IPS DF 4.7 (cell line): ENCODE measurements at regions not wholly inside any gene's neighbourhood (a gene's known extent, or its start where the extent isn't known, plus 50 kb on each side); places are given as distances from the start of the nearest gene placed in this dataset.

ENCODE experiments used
- DNase-seq: peaks from one replicate; pipeline ENCODE4 v3.0.0-alpha.2; 2013; ENCODE audit warnings: low spot score; ENCODE audit errors: extremely low read depth

DNA sequence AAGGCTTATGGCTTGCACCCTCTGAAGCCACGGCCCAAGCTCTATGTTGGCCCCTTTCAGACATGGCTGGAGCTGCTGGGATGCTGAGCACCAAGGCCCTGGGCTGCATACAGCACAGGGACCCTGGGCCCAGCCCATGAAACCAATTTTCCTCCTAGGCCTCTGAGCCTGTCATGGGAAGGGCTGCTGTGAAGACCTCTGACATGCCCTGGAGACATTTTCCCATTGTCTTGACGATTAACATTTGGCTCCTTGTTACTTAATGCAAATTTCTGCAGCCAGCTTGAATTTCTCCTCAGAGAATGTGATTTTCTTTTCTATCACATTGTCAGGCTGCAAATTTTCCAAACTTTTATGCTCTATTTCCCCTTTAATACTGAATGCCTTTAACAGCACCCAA, 844.7 kb downstream of the PCDH18 start:
- no peak for DNase-seq

DNA sequence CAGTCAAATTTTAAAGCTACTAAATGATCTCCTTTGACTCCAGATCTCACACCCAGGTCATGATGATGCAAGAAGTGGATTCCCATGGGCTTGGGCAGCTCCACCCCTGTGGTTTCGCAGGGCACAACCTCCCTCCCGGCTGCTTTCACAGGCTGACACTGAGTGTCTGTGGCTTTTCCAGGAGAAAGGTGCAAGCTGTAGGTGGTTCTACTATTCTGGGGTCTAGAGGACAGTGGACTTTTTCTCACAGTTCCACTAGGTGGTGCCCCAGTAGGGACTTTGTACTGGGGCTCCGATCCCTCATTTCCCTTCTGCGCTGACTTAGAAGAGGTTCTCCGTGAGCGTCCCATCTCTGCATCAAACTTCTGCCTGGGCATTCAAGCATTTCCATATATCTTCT, 845.2 kb downstream of the PCDH18 start:
- DNase-seq: peak; percentile 9

GRCh38 chr4:136680761-136681160, 851.5 kb downstream of the PCDH18 start:
- DNase-seq: no peak

- DNase-seq: no peak
Observed at GRCh38 chr4:136680271-136680670, 852.0 kb downstream of the PCDH18 start.

DNA sequence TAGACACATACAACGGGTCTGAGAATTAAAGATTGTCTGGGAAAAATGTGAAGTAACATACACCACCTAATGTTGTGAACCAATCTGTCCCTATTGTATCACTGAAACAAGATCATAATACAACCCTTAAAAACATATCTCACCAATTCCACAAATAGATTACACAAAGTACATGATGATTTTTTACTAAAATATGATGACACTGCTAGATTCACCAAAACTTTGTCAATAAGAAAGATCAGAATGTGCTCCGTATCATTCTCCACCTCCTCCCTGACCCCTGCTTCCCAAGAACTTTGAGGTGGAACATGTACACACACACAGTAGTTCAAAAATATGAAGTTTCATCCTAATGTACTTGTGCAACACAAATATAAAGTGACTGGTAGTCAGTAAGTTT, 862.0 kb downstream of the PCDH18 start:
- DNase-seq: no peak

- no peak for DNase-seq
Observed at GRCh38 chr4:136664988-136665387, 867.3 kb downstream of the PCDH18 start.

- DNase-seq: no peak
Observed at GRCh38 chr4:136662539-136662938, 869.8 kb downstream of the PCDH18 start.

DNA sequence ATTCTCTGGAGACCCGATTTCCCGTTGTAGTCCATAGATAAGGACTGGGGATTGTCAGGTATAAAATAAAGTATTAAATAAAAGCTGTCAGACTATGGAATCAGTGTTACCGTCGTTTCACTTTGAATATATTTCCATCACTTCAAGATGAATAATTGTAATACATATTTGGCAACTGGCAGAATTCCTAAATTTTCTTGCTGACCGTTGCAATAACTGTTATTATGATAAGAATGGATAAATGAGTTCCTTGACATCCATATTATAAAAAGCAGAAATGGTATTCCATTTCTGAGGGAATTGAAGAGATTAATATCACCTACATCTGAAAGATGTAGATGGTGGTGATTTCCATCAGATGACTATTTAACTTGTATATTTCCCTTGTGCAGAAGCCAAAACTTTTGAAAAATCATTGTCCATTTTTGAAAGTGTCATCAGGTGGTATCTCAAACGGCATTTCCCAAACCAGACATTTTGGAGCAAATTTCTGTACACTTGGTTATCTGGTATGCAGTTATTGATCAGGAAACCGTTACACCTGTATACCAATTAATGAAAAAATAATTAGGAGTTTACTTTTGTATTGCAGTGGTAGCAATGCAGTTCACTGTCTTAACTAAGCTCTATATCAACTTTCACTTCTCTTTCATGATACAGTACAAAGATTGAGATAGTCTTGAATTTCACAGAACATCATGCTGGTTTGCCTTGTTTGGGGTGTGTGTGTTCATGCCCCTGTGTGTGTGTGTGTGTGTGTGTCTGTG, 878.5 kb downstream of the PCDH18 start:
- no peak for DNase-seq

- no peak for DNase-seq
Observed at GRCh38 chr4:136651932-136652331, 880.4 kb downstream of the PCDH18 start.

DNA sequence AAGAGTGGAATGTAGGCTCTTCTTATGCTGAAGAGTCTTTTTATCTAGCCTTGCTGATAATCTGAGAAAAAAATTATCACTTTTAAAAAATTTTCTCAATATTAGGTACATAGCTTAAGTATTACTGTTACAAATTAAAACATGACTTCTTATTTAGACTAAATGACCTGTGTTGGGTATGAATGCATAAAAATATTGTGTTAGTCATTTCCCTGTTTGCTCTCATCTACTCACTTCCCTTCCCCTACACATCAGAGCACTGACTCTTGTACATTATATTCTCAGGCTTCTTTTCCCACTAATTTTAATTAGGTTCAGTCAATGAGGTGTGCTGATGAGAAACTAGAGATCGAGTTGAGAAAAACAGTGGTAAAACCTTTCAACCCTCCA, 881.0 kb downstream of the PCDH18 start:
- no peak for DNase-seq

- DNase-seq: no peak
Observed at GRCh38 chr4:136650541-136651277, 881.6 kb downstream of the PCDH18 start.

DNA sequence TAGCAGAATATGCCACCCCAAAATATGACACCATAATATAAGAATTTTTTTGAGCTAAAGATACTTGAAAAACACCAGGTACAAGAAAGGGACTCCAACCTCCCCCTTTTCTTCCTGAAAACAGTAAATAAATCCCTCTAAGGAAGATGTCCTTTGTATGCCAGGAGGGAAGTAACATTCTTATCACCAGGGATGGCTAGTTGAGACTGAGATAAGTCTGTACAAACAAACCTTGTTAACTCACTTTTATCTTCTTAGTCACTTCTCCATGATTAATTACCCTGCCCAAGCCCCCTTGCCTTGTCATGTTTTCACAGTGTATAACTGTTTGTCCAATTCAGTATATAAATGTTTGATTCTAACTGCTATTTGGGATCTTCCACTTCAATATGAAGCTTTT, 888.0 kb downstream of the PCDH18 start:
- DNase-seq: no peak

DNA sequence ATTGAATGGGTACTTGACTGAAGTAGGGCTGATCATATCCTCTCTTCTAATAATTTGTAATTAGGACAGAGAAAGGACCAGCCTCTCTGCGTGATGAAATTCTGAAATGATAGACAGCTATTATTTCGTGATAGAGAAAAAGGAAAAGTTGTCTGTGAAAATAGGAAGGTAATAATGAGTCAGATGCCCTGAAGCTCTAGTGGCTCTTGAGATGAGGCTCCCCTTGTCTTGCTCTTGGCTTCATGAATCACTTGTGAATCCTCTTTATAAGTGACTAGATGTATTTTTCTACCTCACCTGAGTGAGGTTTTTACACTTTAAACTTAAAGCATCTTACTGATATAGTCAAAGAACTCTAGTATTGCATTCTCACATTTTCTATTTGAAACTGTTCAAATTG, 888.9 kb downstream of the PCDH18 start:
- DNase-seq: no peak

DNA sequence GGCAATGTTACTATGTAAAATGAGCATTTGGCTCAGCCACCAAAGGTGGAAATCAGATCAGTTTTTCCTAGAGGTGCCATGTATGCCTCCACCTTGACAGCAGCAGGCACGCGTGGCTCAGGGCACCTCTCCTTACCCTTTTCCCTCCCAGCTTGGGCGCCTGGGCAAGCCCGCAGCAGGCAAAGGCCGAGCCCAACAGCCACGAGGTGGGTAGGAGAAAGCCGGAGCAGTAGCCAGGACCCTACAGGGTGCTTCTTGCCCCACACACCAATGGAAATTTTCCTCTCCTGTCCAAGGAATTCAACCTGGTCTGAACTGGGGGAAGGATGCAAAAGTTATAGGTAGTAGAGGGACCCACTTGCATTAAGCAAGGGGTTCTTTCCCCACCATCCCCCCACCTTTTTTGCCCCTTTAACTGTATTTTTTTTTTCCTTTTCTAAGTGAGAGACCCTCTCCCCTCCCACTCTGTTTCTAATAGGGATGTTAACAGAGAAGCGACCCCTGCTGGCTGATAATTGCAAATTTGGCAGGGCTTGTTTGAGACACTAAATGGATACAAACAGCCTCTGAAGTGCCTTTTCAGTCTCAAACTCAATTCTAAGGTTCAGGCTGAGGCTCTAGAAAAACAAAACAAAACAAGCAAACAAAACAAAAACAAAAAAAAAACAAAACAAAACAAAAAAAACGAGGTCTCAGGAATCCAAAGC, 895.1 kb downstream of the PCDH18 start:
- peak; percentile 30 for DNase-seq

GRCh38 chr4:136636155-136636554, 896.1 kb downstream of the PCDH18 start:
- DNase-seq: no peak

DNA sequence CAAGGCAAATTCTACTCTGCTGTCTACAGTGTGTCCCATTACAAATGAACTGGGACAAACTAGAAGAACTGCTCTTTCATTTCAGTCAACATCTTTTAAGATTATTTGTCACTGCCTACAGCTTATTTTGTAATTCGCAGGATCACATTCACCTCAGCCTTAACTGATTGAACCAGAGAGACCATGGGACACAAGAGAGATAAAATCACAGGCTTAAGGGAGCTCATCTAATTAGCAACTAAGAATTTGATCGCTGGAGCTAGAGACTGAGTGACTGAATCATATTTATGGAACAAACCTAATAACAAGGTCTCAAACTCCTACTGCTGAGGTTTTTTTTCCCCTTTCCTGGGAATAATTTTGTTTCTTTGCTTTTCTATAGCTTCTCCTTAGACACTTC, 898.2 kb downstream of the PCDH18 start:
- no peak for DNase-seq

DNA sequence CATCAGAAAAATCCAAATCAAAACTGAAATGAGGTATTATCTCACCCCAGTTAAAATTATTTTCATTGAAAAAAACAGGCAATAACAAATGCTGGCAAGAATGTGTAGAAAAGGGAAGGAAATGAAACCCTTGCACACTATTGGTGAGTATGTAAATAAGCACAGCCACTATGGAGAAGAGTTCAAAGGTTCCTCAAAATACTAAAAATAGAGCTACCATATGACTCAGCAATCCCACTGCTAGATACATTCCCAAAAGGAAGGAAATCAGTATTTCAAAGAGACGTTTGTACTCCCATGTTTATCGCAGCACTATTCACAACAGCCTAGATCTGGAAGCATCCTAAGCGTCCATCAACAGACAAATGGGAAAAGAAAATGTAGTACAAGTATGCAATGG, 932.4 kb downstream of the PCDH18 start:
- DNase-seq: no peak

DNA sequence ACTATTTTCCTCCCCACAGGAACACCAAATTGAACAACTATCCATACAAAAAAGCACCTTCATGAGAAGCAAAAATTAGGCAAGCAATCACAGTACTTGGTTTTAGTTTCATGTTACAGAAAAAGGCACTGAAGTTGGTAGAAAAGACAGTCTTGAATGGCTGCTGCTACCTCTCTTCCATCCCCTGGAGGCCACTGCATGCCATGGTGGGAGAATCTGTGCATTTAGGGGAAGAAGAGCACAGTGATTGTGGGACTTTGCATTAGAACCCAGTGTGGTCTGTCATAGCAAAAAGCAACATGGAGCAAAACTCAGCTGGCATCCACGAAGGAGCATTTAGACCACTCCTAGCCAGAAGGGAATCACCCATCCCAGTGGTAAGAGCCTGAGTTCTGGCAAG, 941.9 kb downstream of the PCDH18 start:
- DNase-seq: no peak

DNA sequence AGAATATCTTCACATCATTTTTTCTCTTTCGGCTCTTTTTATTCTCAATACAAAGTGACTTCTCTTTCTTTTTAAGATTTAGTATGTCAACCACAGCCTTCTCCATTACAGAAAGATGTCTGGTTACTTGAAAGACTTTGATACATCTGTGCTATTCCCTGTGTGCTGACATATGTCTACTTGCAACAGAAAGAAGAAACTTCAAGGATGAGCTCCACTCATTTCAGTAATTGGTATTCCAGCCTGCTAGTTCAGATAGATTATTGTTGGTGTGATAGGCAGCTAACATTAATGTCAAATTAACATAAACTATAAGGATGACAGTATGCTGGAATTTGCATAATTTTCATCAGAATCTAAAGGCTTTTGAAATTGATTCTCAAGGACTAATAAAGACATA, 948.7 kb downstream of the PCDH18 start:
- no peak for DNase-seq

DNA sequence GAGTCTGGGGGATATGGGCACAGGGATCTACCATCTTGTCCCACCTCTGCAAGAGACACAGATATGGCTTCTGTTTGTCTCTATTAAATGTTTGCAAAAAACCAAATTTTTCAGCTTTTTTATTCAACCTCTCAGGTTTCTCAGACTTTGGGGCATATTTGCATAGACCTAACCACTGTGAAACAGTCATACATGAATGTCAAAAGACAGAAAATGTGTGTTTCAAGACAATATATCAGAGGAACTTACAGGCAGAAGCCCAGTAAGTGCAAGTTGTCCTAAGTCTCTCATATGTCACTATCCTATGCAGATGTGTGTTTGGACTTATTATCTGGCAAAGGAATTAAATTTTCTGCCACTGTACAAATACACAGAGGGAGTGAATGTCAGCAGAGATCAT, 951.2 kb downstream of the PCDH18 start:
- DNase-seq: no peak

DNA sequence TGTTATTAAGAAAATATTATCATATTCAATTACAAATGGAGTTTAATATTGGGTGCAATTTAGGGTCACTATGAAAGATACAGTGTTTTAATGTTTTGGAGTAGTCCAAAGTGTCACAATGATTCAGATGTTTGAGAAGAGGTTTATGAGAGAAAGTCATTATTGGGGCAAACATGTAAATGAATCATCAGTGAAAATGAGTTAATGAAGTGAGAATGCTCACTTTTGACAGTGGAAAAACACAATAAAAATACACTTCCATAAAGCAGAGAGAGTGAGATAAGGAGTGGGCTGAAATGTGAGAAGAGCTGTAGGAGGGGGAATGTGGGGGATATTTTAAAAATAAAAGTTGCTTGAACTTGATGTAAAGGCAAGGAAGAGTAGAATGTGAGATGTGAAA, 957.1 kb downstream of the PCDH18 start:
- no peak for DNase-seq

DNA sequence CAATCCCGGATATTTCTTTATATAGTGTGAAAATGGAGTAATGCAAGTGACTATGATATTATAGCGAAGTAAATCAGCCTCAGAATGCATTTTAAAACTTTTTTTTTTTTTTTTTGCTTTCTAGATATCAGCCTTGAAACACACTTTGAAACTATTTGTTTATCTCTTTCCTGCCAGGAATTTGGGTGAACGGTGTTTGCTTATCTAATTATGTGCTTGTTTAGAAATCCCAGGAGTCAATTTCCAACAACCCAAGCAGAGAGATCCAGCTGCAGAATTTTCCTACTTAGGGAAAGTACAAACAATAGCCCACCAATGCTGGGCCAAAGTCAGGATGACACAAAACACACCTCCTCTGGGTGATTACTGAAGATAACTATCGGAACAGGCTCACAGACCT, 958.8 kb downstream of the PCDH18 start:
- no peak for DNase-seq
